ENCODE measurements at regions not wholly inside any gene's neighbourhood (a gene's known extent, or its start where the extent isn't known, plus 50 kb on each side); places are given as distances from the start of the nearest gene placed in this dataset.

GRCh38 chr12:45568808-45569207 lies 160.7 kb upstream of the ARID2 start:
- 0% methylated on average over 4 of the region's 4 CpGs for WGBS (ENCODE audit: insufficient coverage, low coverage, missing lambda C conversion rate)

More at GRCh38 chr12:45568808-45569207, 160.7 kb upstream of the ARID2 start:
- no peaks in the 10 kb centered on the region for H3K36me3 ChIP-seq (ENCODE audit: control insufficient read depth, insufficient read depth, low read length)
- no peak overlapping the region for H3K9ac ChIP-seq (ENCODE audit: insufficient read depth in 1 of 2, low read depth in 2 of 2, low read length in 2 of 2)
- TF ChIP-seq CBX8 (IDR thresholded peaks at IDR 0.05; ENCODE audit: borderline replicate concordance, extremely low read depth, low read depth, low read length, poor library complexity, severe bottlenecking) (no peak), PHTF2 (CRISPR knock-in tag; IDR thresholded peaks at IDR 0.05) (no peak), MEIS2 (IDR thresholded peaks at IDR 0.05; ENCODE audit: partially characterized antibody) (no peak), ADNP (tag; IDR thresholded peaks at IDR 0.05) (no peak), ZNF780A (CRISPR knock-in tag; IDR thresholded peaks at IDR 0.05) (no peak), SREBF2 (CRISPR knock-in tag; IDR thresholded peaks at IDR 0.05) (no peak), REST (IDR thresholded peaks at IDR 0.05; ENCODE audit: borderline replicate concordance) (no peak), REST (CRISPR knock-in tag; IDR thresholded peaks at IDR 0.05; ENCODE audit: low read depth) (no peak), ZNF695 (CRISPR knock-in tag; IDR thresholded peaks at IDR 0.05) (no peak), NFXL1 (CRISPR knock-in tag; IDR thresholded peaks at IDR 0.05) (no peak), ZFP36 (IDR thresholded peaks at IDR 0.05; ENCODE audit: low read depth, low read length, partially characterized antibody) (no peak)
- H3K4me3 ChIP-seq = no peak overlapping the region
- BruUV-seq (replicated peaks) = no TSS peak
- ATAC-seq (no peak), FAIRE-seq (no peak), DNase-seq (ENCODE audit: extremely low read depth in 1 of 4, low spot score in 3 of 4) (no peak)
- H4K20me1 ChIP-seq (replicated peaks; ENCODE audit: control insufficient read depth, insufficient read depth, low read length) = no peaks in the 10 kb centered on the region
- ChIA-PET CTCF (ENCODE audit: low intra/inter-chr PET ratio) (no interaction called here), POLR2A (no interaction called here)
- no peaks in the 10 kb centered on the region for H3K4me1 ChIP-seq (replicated peaks in 1 of 2; ENCODE audit: control insufficient read depth in 2 of 2, insufficient read depth in 2 of 2, low read length in 2 of 2)
- H3K79me2 ChIP-seq (ENCODE audit: control insufficient read depth, insufficient read depth, low read length) = no peaks in the 10 kb centered on the region
- H3K9me1 ChIP-seq (ENCODE audit: control insufficient read depth, insufficient read depth, low read length) = no peaks in the 10 kb centered on the region
- no peak overlapping the region for H3K27ac ChIP-seq (ENCODE audit: extremely low read depth, low read depth, low read length)
- no peak overlapping the region for H3K4me2 ChIP-seq (ENCODE audit: insufficient read depth, low read length)
- in situ Hi-C loops (cut with MboI) (no loop called here), intact Hi-C loops (cut with micrococcal nuclease) (no loop called here)
- no peaks in the 10 kb centered on the region for H3K9me3 ChIP-seq (replicated peaks; ENCODE audit: control insufficient read depth, insufficient read depth, low read depth, low read length)
- H2AFZ ChIP-seq (ENCODE audit: low read depth, low read length) = no peak overlapping the region
- H3K27me3 ChIP-seq (ENCODE audit: control insufficient read depth in 2 of 2, insufficient read depth in 2 of 2, low read length in 2 of 2) = no peaks in the 10 kb centered on the region

All from K562 (cell line).